GM18502 (cell line): ENCODE measurements at regions not wholly inside any gene's neighbourhood (a gene's known extent, or its start where the extent isn't known, plus 50 kb on each side); places are given as distances from the start of the nearest gene placed in this dataset.

Experiments used
- ATAC-seq: cut with Tn5 transposase; IDR thresholded peaks from one replicate; pipeline ENCODE4 v1.9.1; 2021; ENCODE audit warnings: mild to moderate bottlenecking; ENCODE audit not compliant: unreplicated experiment, poor library complexity

DNA sequence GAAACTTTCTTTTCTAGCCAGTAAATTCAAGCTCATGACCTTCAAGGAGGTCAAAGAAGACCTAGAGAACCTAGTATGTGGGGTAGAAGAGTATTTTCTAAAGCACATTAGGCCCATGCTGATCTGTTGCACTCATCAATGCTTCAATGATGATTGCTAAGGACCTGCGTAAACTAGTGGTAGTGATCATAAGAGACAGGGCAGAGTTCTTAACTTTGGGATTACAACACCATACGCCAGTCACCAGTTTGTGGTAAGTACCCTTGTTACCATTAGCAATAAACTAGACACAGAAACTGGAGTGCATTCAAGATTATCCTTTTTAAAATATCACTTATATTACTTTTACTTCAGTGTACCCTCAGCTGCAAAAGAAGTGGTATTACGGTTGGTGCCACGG is 490.3 kb downstream of the BUD13 start:
- no peak for ATAC-seq

DNA sequence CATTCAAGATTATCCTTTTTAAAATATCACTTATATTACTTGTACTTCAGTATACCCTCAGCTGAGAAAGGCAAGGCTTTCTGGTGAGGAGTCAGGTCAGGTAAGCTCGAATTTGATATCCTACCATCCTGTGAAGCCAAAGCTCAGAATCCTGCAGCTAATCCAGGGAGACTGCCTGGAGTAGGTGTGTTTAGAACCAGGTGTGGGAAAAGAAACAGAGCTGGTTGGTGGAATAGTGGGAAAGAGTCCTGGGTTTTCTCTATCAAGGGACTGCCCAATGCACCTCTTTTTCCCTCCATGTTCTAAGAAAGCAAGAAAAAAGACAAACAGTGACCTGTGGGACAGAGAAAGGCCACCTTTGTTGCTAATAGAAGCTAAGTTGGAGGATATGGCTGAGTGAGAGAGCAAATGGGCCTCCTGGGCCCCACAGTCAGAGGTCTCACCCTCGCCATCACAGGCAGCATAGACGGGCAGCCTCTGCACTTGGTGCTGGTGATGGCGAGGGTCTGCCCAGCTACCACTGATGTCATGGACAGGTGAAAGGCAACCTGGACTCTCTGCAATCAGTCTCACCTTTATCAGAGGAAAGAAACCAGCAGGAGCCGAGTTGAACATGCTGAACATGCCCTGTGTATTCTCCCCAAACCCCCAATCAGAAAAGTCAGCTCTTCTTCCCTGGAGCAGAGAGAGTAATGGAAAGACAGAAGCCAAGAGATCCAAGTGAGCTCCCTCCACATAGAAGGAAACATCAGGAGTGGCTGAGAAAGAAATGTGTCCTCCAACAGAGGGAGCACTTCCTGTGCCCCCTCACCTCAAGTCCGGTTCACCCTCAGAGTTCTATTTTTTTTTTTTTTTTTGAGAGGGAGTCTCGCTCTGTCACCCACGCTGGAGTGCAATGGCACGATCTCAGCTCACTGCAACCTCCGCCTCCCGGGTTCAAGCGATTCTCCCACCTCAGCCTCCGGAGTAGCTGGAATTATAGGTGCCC is 491.3 kb downstream of the BUD13 start:
- no peak for ATAC-seq

DNA sequence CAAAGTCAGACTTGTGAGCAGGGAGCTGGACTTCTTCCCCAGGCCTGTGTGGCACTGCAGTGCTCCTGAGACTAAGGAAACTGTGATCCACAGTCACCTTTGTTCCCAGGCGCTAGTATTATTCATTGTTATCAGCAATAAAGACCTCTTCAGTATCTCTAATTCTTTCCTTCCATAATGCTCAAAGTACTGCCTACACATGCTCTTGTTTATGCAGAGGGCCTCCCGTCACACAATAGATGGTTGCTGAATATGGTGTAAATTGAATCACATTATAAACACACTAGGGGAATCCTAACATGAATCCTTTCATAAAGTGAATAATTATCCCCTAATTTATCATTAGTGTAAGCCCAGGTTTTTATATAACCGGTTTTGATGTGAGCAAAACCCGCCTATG is 493.3 kb downstream of the BUD13 start:
- ATAC-seq, result no peak

DNA sequence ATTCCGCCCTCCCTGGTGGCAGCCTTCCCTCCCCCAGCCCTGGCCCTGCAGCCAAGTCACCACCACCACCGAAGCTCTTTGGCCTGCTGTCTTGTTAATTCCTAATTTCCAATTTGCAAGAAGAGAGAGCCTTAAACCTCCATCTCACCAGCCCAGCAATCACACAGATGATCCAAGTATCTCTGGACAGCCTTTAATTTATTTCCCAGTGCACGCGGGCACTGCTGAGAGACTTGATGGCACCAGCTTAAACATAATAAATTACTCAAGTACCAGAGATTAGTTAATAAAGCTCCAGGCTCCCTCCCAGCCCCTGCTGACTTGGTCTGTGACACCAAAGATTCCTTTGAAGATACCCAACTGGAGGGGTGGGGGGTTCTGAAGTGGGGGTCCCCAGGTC is 494.7 kb downstream of the BUD13 start:
- no peak for ATAC-seq

DNA sequence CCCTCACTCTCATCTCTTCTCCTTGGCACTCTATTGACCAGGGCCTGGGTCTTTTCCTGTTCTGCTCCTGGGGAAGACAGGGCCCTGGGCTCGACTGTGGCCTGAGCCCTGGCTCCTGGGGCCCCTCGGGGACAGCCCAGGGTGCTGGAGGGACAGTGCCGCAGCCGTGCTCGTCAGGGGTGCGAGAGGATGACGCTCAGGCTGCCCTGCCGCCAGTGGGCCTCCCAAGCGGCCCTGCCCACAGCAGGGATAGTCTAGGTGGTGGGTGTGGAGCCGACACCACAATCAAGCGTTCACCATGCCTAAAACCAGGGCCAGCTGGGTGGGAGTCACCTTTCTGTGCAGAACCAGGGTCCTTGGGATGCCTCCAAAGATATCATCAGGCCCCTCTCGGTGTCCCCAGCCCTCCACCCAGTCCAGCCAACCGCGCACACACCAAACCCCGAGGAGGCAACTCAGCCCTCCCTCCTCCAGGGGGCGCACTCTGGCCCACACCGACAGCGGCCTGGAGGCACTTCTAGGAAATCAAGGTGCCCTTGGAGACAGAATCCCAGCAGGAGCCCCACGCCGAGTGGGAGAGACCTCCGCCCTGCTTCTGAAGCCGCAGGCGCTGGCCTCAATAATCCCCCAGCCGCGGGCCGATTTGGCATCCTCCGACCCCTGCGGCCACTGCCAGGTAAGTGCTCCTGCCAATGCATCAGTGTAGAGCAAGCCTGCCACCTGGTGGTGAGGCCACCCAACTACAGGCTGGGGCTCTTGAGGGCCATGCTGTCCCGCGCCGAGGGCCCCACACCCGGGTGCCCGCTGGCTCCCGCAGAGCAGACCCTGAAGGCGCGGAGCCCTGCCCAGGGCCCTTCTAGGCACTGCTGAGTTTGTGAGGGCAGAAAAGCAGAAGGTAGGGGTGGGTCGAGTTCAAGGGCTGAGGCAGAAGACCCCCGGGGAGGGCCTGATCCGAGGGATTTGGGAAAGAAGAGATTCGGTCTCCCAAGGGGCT is 496.4 kb downstream of the BUD13 start:
- peak; percentile 81 for ATAC-seq

DNA sequence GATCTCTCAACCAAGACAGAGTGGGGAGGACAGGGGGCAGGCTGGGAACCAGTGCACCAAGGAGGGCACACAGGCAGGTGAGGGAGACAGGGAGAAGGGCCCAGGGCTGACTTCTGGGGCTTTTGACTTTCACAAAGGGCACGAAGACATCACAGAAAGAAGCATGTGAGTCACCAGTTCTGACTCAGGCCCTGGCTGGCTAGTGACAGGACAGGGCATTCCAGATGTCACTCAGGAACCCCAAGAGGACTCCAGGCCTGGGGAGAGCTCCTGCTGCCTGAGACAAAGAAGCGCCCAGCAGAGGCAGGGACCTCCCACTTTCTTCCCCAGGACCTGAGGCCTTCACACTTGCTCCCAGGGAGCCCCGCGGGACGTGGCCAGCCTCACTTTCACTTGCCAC is 497.2 kb downstream of the BUD13 start:
- no peak for ATAC-seq

DNA sequence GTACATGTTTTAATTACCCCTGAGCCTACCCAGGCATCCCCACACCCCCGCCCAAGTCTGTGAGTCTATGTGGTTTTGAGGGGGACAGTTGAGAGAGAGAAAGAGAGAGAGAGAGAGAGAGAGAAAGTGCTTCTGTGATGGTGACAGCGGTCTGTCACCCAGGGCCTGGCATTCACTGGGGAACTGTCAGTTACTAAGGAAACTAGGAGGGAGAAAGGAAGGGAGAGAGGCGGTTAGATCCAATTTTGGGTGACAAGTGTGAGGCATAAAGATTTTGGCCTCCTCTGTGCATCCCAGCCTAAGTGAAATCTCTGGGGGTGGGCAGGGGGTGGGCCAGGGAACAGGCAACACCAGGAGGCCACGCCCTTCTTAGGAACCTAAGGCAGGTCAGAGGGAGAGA is 498.3 kb downstream of the BUD13 start:
- ATAC-seq, result no peak

DNA sequence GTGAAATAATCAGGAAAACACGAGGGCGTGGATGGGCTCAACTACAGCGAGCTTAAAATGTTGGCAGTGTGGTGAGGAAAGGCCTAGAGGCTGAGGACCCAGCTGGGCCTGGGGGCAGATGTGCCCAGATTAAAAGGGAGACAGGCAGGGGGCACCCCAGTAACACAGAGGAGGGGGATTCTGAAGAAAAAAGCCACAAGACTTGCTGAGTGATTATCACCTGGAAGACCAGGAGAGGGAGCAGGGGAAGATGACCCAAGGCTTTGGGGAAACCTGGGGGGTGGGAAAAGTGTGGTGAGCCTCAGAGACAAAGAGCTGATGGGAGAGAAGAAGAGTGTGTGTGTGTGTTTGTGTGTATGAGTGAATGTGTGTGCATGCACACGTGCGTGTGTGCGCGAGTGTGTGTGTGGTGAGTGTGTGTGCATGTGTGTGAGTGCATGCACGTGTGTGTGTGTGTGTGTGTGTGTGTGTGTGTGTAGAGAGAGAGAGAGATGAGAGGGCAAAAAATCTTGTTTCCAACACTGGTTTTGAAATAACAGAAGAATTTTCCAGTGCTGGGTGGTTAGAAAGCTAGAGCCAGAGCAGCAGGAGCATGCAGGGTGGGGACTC is 500.5 kb downstream of the BUD13 start:
- ATAC-seq, result no peak

DNA sequence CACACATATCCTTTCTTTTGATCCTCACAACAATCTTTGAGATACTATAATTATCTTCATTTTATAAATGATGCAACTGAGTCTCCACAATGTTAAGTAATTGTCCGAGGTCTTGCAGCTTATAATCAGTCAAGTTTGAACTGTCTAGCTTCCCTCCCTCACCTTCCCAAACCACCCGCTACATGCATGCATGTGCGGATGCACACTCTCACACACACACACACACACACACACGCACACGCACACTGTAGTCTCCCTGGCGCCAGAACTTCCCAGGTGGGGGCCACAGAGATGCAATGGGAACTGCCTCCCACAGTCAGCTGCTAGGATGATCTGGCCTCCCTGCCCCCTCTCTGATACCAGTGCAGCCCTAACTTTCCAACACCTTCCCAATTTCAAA is 501.3 kb downstream of the BUD13 start:
- no peak for ATAC-seq

DNA sequence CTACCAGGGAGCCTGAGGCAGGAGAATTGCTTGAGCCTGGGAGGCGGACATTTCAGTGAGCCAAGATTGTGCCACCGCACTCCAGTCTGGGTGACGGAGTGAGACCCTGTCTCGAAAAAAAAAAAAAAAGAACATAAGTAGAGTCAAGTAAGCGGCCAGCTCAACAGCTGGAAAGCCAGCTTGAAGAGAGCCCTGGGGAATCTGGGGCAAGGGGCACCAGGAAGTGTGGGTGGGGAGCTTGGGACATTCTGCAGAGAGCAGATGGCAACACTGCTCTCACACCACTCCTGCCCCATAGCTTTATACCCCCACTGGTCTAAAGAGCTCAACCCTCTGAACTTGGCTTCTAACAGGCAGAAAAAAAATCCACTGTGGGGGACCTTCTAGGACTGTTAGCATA is 505.6 kb downstream of the BUD13 start:
- no peak for ATAC-seq

DNA sequence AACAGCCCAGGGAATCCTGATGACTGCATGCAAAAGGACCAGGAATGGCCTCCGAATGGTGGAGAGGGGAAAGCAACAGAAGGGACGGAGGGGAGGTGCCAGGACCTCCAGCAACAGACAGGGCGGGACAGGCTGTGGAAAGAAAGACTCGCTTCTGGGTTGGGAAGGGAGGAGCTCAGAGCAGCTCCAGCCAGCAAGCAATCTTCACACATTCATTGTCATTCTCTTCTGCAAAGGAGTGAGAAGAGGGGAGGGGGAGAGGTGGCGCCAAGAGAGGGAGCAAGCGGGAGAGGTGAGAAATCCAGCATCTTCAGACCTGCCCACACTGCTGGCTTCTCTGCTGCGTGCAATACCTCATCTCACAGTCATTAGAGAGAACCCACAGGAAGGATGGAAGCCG is 509.0 kb downstream of the BUD13 start:
- ATAC-seq, result no peak

DNA sequence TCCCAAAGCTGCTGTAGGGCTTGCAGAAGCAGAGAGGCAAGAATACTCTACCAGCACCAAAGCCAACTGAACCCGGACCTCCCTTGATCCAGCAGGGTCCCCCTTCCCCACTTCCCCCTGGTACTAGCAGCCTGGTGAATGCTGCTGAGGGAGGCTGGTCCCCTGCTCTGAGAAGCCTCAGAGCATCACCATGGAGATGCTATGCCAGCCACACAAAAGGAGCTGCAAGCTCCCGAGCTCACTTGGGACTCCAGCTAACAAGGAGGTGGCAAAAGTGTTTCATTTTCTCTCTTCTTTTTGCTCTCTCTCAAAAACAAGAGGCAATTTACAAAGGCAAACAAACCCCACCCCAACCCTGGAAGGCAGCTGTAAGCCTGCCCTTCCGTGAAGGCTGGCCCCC is 509.8 kb downstream of the BUD13 start:
- no peak for ATAC-seq

DNA sequence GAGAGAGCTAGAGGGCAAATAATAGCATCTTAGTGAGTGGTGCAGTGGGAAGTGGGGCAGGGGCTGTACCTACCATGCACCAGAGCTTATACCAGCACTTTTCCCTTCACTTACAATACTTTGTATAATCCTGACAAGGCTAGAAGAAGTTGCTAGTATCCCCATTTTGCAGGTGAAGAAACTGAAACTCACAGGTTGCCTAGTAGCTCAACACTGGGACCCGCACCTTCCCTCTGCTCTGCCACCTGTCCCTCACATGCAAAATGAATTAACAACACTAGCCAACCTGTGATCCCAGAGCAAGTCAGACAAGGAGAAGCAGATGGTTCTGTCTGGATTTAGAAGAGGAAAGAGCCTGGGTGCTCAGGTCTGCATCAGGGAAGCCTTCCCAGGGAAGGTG is 510.4 kb downstream of the BUD13 start:
- no peak for ATAC-seq

DNA sequence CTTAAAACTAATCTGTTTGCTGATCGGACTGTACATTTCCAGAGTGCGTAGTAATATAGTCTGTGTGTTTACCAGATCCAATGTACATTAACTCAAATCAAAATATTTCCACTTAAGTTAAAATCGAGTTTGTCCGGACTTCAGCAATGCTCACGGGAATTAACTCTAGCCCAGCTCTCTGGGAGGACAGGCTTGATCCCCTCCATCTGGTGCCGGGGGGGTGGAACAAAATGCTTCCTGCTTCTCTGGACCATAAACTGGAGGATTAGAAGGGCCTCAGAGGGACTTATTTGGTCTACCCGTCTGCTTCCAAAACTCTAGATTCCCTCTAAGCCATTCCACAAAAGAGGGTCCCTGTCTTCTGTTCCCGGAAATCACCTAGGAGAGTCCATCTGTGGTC is 511.2 kb downstream of the BUD13 start:
- no peak for ATAC-seq

DNA sequence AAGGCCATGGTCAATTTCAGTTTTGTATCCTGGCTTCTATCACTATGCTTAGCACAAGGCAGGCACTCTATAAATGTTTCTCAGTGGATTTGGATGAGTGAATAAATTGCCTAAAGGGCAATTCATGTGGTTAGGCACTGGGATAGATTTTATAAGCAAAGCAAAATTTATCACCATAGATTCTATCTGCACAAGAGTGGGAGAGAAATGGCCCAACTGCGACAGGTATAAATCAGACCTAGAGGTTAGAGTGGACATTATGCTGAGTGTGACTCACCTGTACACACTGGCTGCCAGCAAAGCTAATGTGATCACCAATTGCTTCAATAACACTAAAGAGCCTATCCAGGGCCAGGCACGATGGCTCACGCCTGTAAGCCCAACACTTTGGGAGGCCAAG is 514.0 kb downstream of the BUD13 start:
- ATAC-seq, result no peak

DNA sequence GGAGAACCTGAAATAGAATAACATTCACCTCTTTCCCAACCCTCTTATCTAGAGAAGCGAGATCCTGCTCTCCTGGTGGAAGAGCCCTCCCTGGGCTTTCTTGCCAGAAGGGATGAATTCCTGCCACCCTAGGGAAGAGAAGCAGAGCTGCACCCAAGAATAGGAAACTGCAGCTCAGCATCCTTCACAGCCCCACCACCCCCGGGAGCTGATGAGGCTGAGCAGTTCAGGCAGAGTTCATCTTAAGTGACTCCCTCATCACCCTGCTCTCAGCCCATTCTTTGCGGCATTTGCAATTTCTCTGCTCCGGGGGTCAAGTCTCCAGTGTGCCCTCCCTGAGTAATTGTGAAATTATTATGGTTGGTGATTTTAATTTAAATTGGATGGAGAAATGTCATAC is 514.9 kb downstream of the BUD13 start:
- no peak for ATAC-seq

DNA sequence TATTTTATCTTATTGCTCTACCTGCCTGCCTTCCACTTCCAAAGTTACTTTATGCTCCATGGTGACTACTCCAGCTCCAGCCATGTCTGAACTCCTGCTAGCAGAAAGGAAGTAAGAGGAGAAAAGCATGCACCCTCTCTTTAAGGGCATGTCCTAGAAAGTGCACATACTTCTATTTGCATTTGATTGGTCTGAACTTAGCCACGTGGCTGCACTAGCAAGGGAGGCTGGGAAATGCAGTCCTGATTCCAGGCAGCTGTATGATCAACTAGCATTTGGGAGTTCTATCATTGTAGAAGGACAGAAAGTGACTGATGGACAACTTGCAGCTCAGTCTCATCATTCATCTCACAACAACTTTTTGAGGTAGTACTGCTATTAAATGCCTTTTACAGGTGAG is 515.7 kb downstream of the BUD13 start:
- ATAC-seq, result no peak

DNA sequence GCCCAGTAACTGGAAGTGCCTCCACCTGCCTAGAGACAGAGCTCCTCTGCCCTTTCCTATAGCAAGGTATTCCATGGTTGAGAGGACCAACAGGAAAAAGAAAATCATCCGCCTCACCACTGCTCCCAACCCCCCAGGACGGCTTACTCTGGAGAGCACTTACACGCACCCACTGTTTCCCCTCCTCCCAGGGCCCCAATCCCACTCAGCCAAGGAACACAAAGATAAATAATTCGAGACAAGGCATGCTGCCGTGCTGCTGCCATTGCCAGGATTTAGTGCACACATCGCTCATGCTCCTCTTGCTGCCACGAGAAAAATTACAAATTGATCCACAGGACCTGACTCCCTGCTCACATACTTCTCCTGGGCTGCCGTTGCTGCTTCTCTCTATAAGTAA is 516.6 kb downstream of the BUD13 start:
- no peak for ATAC-seq

DNA sequence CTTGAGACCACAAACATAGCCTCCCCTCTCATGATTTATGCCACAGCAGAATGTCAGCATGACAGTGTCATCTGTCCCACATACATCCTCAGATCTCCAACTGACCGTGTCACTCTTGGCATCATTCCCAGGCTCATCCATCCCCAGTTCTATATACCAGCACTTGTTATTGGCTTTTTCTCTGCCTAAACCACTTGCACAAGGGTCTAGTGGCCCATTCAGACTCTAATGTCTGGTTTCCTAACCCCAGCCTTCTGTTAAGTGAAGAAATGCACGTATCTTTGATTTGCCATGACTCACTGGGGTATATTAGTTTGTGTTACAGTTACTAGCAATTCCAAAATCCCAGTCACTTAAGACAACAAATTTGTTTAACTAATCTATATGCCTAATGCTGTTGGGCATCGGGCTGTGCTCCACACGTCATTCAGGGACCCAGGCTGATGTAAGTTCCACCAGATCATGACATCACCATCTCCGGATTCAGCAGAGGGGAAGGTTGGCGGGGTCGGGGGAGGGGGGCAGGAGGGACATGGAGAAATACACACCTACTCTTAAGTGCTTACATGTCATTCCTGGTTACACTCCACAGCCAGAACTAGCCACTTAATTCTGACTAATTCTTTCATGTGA is 517.4 kb downstream of the BUD13 start:
- no peak for ATAC-seq

DNA sequence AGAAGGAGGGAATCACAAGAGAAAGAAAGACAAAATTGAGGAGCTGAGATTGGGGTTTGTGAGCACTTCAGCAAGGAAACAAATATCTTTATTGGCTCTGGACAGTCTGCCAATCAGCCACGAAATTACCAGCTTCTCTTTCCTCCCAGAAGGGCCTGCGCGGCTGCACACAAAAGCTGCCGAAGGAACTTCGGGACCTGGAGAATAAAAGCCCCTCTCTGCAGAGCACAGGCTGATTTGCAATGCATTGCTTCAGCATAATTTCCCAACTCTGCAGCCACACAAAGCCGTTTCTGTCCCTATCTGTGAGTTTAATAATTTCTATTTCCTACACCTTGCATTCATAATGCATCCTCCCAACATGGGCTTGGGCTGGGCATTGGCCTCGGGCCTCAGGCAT is 522.6 kb downstream of the BUD13 start:
- ATAC-seq, result no peak
